Caco-2 (cell line): ENCODE measurements at regions not wholly inside any gene's neighbourhood (a gene's known extent, or its start where the extent isn't known, plus 50 kb on each side); places are given as distances from the start of the nearest gene placed in this dataset.

ENCODE experiments used
- BruUV-seq: library from RNA; stranded (reverse); fragments of 400-500 nt; replicated peaks from 2 replicates; lab custom pipeline; 2021; lab: Mats Ljungman, UMichigan
- CTCF ChIA-PET: fragments of 300-600 bp; sonication (Branson Sonifier 250); formaldehyde crosslinking; loops from one replicate; lab custom pipeline; 2022; ENCODE audit warnings: antibody characterized with exemption; lab: Charles Lee
- POLR2A ChIA-PET: fragments of 300-600 bp; sonication (Branson Sonifier 250); formaldehyde crosslinking; loops from one replicate; lab custom pipeline; 2022; ENCODE audit warnings: antibody characterized with exemption; lab: Charles Lee
- DNase-seq, 2 experiments: peaks; one replicate each; pipeline versions ENCODE4 v3.0.0 to v3.0.0-alpha.2; 2020 to 2022
- H3K27me3 ChIP-seq: replicated peaks from 2 replicates; pipeline ENCODE4 v1.6.0; 2011; ENCODE audit warnings: low read length; ENCODE audit not compliant: control insufficient read depth, insufficient read depth
- H3K36me3 ChIP-seq: 2 replicates; pipeline ENCODE4 v1.5.1; 2011; ENCODE audit warnings: low read length; ENCODE audit not compliant: control insufficient read depth, insufficient read depth
- H3K4me1 ChIP-seq: fragments of 250-450 bp; sonication (Bioruptor Pico); 2 replicates; pipeline ENCODE4 v1.5.1; 2020; ENCODE audit warnings: mild to moderate bottlenecking
- H3K4me3 ChIP-seq: 2 replicates; pipeline ENCODE4 v1.5.1; 2011; ENCODE audit warnings: low read depth, mild to moderate bottlenecking, control low read depth, low read length
- H3K9me3 ChIP-seq: fragments of 250-450 bp; sonication (Bioruptor Pico); 2 replicates; pipeline ENCODE4 v1.5.1; 2020; ENCODE audit warnings: mild to moderate bottlenecking, moderate library complexity
- H3K27ac Mint-ChIP-seq: one replicate; pipeline ENCODE4 v1.8.0; 2022; ENCODE audit warnings: mixed read lengths; ENCODE audit not compliant: unreplicated experiment
- H3K27me3 Mint-ChIP-seq: one replicate; pipeline ENCODE4 v1.8.0; 2022; ENCODE audit warnings: mixed read lengths; ENCODE audit not compliant: insufficient read depth, unreplicated experiment
- H3K36me3 Mint-ChIP-seq: one replicate; pipeline ENCODE4 v1.8.0; 2022; ENCODE audit warnings: mild to moderate bottlenecking, mixed read lengths; ENCODE audit not compliant: insufficient read depth, unreplicated experiment
- H3K4me1 Mint-ChIP-seq: one replicate; pipeline ENCODE4 v1.8.0; 2022; ENCODE audit warnings: low read depth, mixed read lengths; ENCODE audit not compliant: unreplicated experiment
- H3K4me3 Mint-ChIP-seq: one replicate; pipeline ENCODE4 v1.8.0; 2022; ENCODE audit warnings: mild to moderate bottlenecking, moderate library complexity, mixed read lengths; ENCODE audit not compliant: unreplicated experiment
- H3K9me3 Mint-ChIP-seq: one replicate; pipeline ENCODE4 v1.8.0; 2022; ENCODE audit warnings: mixed read lengths; ENCODE audit not compliant: unreplicated experiment
- CTCF ChIP-seq, 2 experiments: fragments of 200-600 bp in 1 of 2; IDR thresholded peaks; 1 replicate in 1 of 2; 2 replicates in 1 of 2; pipeline versions ENCODE4 v1.5.1 to v1.8.0; 2011 to 2022; ENCODE audit warnings: antibody characterized with exemption in 1 of 2, control low read depth in 1 of 2, inconsistent platforms in 1 of 2, low read depth in 1 of 2, low read length in 1 of 2, mild to moderate bottlenecking in 1 of 2, moderate library complexity in 1 of 2; ENCODE audit not compliant: insufficient read depth in 1 of 2, severe bottlenecking in 1 of 2, unreplicated experiment in 1 of 2
- intact Hi-C: fragments of 100-400 bp; cut with micrococcal nuclease; formaldehyde crosslinking; loops from one replicate; pipeline ENCODE4 v1.10.0; 2022; ENCODE audit not compliant: unreplicated experiment

DNA sequence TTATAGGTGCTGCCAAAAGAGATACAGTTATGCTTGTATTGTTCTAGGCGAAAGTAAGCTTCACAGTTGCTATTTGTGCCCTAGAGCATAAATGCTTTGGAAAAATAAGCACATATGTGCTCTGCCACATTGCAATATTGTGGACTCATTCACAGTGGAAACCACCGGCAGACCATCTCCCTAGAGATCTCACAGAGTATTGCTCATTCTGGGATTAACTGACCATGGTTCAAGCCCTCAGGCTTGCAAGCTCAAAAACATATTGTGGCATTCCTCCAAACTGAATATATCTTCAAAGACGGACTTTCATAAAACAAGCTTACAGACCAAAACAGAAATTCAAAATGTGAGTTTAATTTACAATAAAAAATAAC, 158.2 kb upstream of the CCDC150 start:
- H3K9me3 Mint-ChIP-seq = peaks cover 10% of the 10 kb centered on the region
- BruUV-seq = no TSS peak
- no peak for TF ChIP-seq CTCF (IDR thresholded peaks at IDR 0.05; ENCODE audit: insufficient read depth in 1 of 2, low read depth in 1 of 2, low read length in 1 of 2, severe bottlenecking in 1 of 2, unreplicated experiment in 1 of 2)
- intact Hi-C loops = no loop called here
- H3K4me1 Mint-ChIP-seq = no peaks in the 10 kb centered on the region
- H3K36me3 Mint-ChIP-seq = no peaks in the 10 kb centered on the region
- Histone ChIP-seq H3K36me3 (no peaks in the 10 kb centered on the region), H3K4me3 (no peak overlapping the region), H3K4me1 (no peaks in the 10 kb centered on the region), H3K9me3 (no peaks in the 10 kb centered on the region), H3K27me3 (no peaks in the 10 kb centered on the region; the same call in 1 of the 2 replicates)
- no peak for DNase-seq
- ChIA-PET POLR2A (no interaction called here), CTCF (no interaction called here)
- no peak overlapping the region for H3K4me3 Mint-ChIP-seq
- no peak overlapping the region for H3K27ac Mint-ChIP-seq
- H3K27me3 Mint-ChIP-seq = peaks cover 10% of the 10 kb centered on the region

DNA sequence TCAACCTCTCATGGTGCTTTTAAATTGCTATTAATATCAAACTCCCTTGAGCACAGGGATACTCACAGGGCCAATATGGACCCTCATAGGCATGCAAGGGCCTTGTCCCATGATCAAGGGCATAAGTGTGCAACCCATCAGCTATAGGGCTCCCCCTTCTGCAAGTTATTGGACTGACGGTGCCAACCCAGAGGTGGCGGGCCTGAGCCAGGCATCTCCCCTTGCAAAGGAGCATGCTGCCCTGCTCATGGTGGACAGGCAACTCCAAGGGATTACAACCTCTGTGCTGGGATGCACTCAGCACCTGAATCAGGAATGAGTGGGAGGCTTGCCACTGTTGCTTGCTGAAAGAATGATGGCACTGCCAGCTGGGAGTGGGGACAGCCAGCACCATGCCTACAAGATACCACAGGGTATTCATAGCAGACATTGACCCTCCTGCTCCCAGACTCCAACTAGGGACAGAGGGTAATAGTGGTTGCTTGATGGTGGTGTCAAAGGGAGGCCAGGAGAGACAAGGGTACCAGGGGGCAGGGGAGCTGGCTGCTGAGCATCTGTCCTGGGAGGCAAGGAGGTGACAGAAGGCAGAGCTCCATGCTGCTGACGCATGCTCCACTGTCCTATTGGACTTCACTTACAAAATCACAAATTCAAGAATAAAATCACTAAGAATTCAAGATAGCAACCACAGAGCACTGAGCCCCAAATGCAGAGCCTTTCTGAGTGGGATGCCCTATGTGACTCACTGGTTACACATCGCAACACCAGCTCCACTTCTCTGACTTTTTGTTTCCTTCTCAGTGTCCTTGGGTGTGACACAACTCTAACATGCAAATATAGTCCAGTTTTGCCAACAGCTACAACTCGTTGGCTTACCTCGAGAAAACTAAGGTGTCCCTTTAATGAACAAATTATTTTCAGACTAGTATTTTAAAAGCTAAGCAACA, 157.1 kb upstream of the CCDC150 start:
- no TSS peak for BruUV-seq
- Mint-ChIP-seq H3K36me3 (no peaks in the 10 kb centered on the region), H3K27me3 (peaks cover 10% of the 10 kb centered on the region), H3K4me3 (no peak overlapping the region), H3K9me3 (peaks cover 10% of the 10 kb centered on the region), H3K4me1 (no peaks in the 10 kb centered on the region), H3K27ac (no peak overlapping the region)
- ChIA-PET CTCF (no interaction called here), POLR2A (no interaction called here)
- H3K36me3 ChIP-seq = no peaks in the 10 kb centered on the region
- no peak for DNase-seq
- TF ChIP-seq CTCF (IDR thresholded peaks at IDR 0.05; ENCODE audit: insufficient read depth in 1 of 2, low read depth in 1 of 2, low read length in 1 of 2, severe bottlenecking in 1 of 2, unreplicated experiment in 1 of 2) = no peak
- intact Hi-C loops = no loop called here
- no peak overlapping the region for H3K4me3 ChIP-seq
- no peaks in the 10 kb centered on the region for H3K9me3 ChIP-seq
- H3K4me1 ChIP-seq = no peaks in the 10 kb centered on the region
- H3K27me3 ChIP-seq = no peaks in the 10 kb centered on the region; the same call in 1 of the 2 replicates

- no peak overlapping the region for H3K27ac Mint-ChIP-seq
Observed at GRCh38 chr2:196486146-196486545, 153.4 kb upstream of the CCDC150 start.

More at GRCh38 chr2:196486146-196486545, 153.4 kb upstream of the CCDC150 start:
- H3K36me3 ChIP-seq = no peaks in the 10 kb centered on the region
- H3K27me3 Mint-ChIP-seq = peaks cover 10% of the 10 kb centered on the region
- no peaks in the 10 kb centered on the region for H3K36me3 Mint-ChIP-seq
- no peaks in the 10 kb centered on the region for H3K9me3 ChIP-seq
- no peak overlapping the region for H3K4me3 ChIP-seq
- no peaks in the 10 kb centered on the region for H3K4me1 ChIP-seq
- no peaks in the 10 kb centered on the region for H3K4me1 Mint-ChIP-seq
- CTCF ChIA-PET = no interaction called here
- no TSS peak for BruUV-seq
- peaks cover 10% of the 10 kb centered on the region for H3K9me3 Mint-ChIP-seq
- TF ChIP-seq CTCF (IDR thresholded peaks at IDR 0.05; ENCODE audit: insufficient read depth in 1 of 2, low read depth in 1 of 2, low read length in 1 of 2, severe bottlenecking in 1 of 2, unreplicated experiment in 1 of 2) = no peak
- no peak for DNase-seq
- no peaks in the 10 kb centered on the region for H3K27me3 ChIP-seq
- intact Hi-C loops = no loop called here
- no peak overlapping the region for H3K4me3 Mint-ChIP-seq
- POLR2A ChIA-PET = no interaction called here
